ENCODE measurements at regions not wholly inside any gene's neighbourhood (a gene's known extent, or its start where the extent isn't known, plus 50 kb on each side); places are given as distances from the start of the nearest gene placed in this dataset.

- no peak for DNase-seq
- H3K27ac ChIP-seq = no peak overlapping the region
- TF ChIP-seq CTCF (IDR thresholded peaks at IDR 0.05) (no peak), POLR2A (IDR thresholded peaks at IDR 0.05) (no peak)
Measured at GRCh38 chr21:36554411-36555157, 74.7 kb upstream of the CLDN14 start.

GRCh38 chr21:36555199-36555800, 75.4 kb upstream of the CLDN14 start:
- Histone ChIP-seq H3K27me3 (no peaks in the 10 kb centered on the region), H3K36me3 (no peaks in the 10 kb centered on the region), H3K9me3 (no peaks in the 10 kb centered on the region), H3K4me3 (replicated peaks in 1 of 3) (no peak overlapping the region), H3K27ac (no peak overlapping the region), H3K4me1 (no peaks in the 10 kb centered on the region)
- 51 to 66% methylated on average over 16 of the region's 16 CpGs for WGBS, 2 donors
- TF ChIP-seq POLR2A (IDR thresholded peaks at IDR 0.05) = no peak
- no peak for TF ChIP-seq CTCF (IDR thresholded peaks at IDR 0.05)
- intact Hi-C loops (cut with DNase I) = no loop called here
- DNase-seq = no peak

More at GRCh38 chr21:36554411-36555157, 74.7 kb upstream of the CLDN14 start:
- 80 to 81% methylated on average over 14 to 15 of the region's 15 CpGs for WGBS, 2 donors
- intact Hi-C loops (cut with DNase I) = no loop called here
- H3K27me3 ChIP-seq = no peaks in the 10 kb centered on the region
- no peak overlapping the region for H3K4me3 ChIP-seq (replicated peaks in 1 of 3)
- no peaks in the 10 kb centered on the region for H3K9me3 ChIP-seq
- H3K36me3 ChIP-seq = no peaks in the 10 kb centered on the region
- no peaks in the 10 kb centered on the region for H3K4me1 ChIP-seq

- intact Hi-C loops (cut with DNase I) = no loop called here
- no peak for DNase-seq
- H3K27me3 ChIP-seq = no peaks in the 10 kb centered on the region
- no peak for TF ChIP-seq CTCF (IDR thresholded peaks at IDR 0.05)
- H3K36me3 ChIP-seq = no peaks in the 10 kb centered on the region
- no peaks in the 10 kb centered on the region for H3K9me3 ChIP-seq
- no peaks in the 10 kb centered on the region for H3K4me1 ChIP-seq
- no peak overlapping the region for H3K27ac ChIP-seq
- no peak overlapping the region for H3K4me3 ChIP-seq (replicated peaks in 1 of 3)
- 82 to 91% methylated on average over 3 of the region's 3 CpGs for WGBS, 2 donors
Measured at GRCh38 chr21:36557316-36557715, 77.4 kb upstream of the CLDN14 start.

GRCh38 chr21:36560933-36561575, 81.1 kb upstream of the CLDN14 start:
- no peak for DNase-seq
- Histone ChIP-seq H3K27me3 (no peaks in the 10 kb centered on the region), H3K9me3 (no peaks in the 10 kb centered on the region), H3K4me3 (replicated peaks in 1 of 3) (no peak overlapping the region), H3K4me1 (no peaks in the 10 kb centered on the region), H3K27ac (no peak overlapping the region), H3K36me3 (no peaks in the 10 kb centered on the region)
- WGBS, 2 donors = 84 to 92% methylated on average over 7 of the region's 7 CpGs
- intact Hi-C loops (cut with DNase I) = no loop called here
- no peak for TF ChIP-seq CTCF (IDR thresholded peaks at IDR 0.05)
- no peak for TF ChIP-seq POLR2A (IDR thresholded peaks at IDR 0.05)

Measured in thyroid gland (tissue), 4 donors.